HTR-8/SVneo (cell line): ENCODE measurements at regions not wholly inside any gene's neighbourhood (a gene's known extent, or its start where the extent isn't known, plus 50 kb on each side); places are given as distances from the start of the nearest gene placed in this dataset.
A peak's percentile ranks its signal among the peaks of the same experiment; 100 is the strongest.

Source experiments
- DNase-seq: peaks from one replicate; pipeline ENCODE4 v3.0.0; 2011; ENCODE audit warnings: low spot score, mixed read lengths; ENCODE audit not compliant: insufficient read length
- FAIRE-seq: peaks from 2 replicates; lab custom pipeline; 2011; peaks lifted over from hg19 to GRCh38; lab: Jason Lieb, UNC

- FAIRE-seq: no peak
- DNase-seq: no peak
These were observed 161.5 kb upstream of the VASH1 start for GRCh38 chr14:76599559-76600287.

GRCh38 chr14:76603713-76604112 lies 157.6 kb upstream of the VASH1 start:
- FAIRE-seq (peak; percentile 83), DNase-seq (no peak)

- peak; percentile 23 for FAIRE-seq
- DNase-seq: no peak
These were observed 153.8 kb upstream of the VASH1 start for GRCh38 chr14:76607510-76607909.

GRCh38 chr14:76612654-76613053 lies 148.6 kb upstream of the VASH1 start:
- FAIRE-seq: peak; percentile 31

GRCh38 chr14:76613616-76614015 lies 147.7 kb upstream of the VASH1 start:
- no peak for FAIRE-seq

More at GRCh38 chr14:76612654-76613053, 148.6 kb upstream of the VASH1 start:
- DNase-seq: no peak

GRCh38 chr14:76615331-76615730 lies 145.9 kb upstream of the VASH1 start:
- no peak for FAIRE-seq
- no peak for DNase-seq

More at GRCh38 chr14:76613616-76614015, 147.7 kb upstream of the VASH1 start:
- no peak for DNase-seq

GRCh38 chr14:76617440-76617839 lies 143.8 kb upstream of the VASH1 start:
- no peak for FAIRE-seq

GRCh38 chr14:76636602-76637001 lies 124.7 kb upstream of the VASH1 start:
- DNase-seq: no peak
- no peak for FAIRE-seq

More at GRCh38 chr14:76617440-76617839, 143.8 kb upstream of the VASH1 start:
- no peak for DNase-seq

- FAIRE-seq (no peak), DNase-seq (no peak)
These were observed 122.4 kb upstream of the VASH1 start for GRCh38 chr14:76638841-76639240.

GRCh38 chr14:76639606-76640229 lies 121.5 kb upstream of the VASH1 start:
- no peak for DNase-seq
- no peak for FAIRE-seq

GRCh38 chr14:76640923-76641395 lies 120.3 kb upstream of the VASH1 start:
- FAIRE-seq: no peak
- DNase-seq: no peak

GRCh38 chr14:76641541-76641940 lies 119.7 kb upstream of the VASH1 start:
- FAIRE-seq (no peak), DNase-seq (no peak)

- DNase-seq: no peak
- peak; percentile 52 for FAIRE-seq
These were observed 117.4 kb upstream of the VASH1 start for GRCh38 chr14:76643887-76644286.

- FAIRE-seq (peak; percentile 89), DNase-seq (peak; percentile 88)
These were observed 116.3 kb upstream of the VASH1 start for GRCh38 chr14:76644855-76645518.

GRCh38 chr14:76647697-76648298 lies 113.5 kb upstream of the VASH1 start:
- FAIRE-seq (peak; percentile 88), DNase-seq (peak; percentile 82)

- FAIRE-seq (no peak), DNase-seq (no peak)
These were observed 109.7 kb upstream of the VASH1 start for GRCh38 chr14:76651410-76652055.

GRCh38 chr14:76653875-76654572 lies 107.2 kb upstream of the VASH1 start:
- DNase-seq (no peak), FAIRE-seq (no peak)

GRCh38 chr14:76654573-76655108 lies 106.6 kb upstream of the VASH1 start:
- FAIRE-seq: peak; percentile 83

GRCh38 chr14:76655331-76655730 lies 105.9 kb upstream of the VASH1 start:
- peak; percentile 31 for FAIRE-seq
- DNase-seq: no peak

More at GRCh38 chr14:76654573-76655108, 106.6 kb upstream of the VASH1 start:
- DNase-seq: no peak
